B cell (primary cell): ENCODE measurements at regions not wholly inside any gene's neighbourhood (a gene's known extent, or its start where the extent isn't known, plus 50 kb on each side); places are given as distances from the start of the nearest gene placed in this dataset.

ENCODE experiments used
- ATAC-seq: fragments of 200-7000 bp; cut with Tn5 transposase; one replicate; pipeline ENCODE4 v1.10.0; 2021; ENCODE audit warnings: low read depth, mild to moderate bottlenecking, moderate number of reproducible peaks, moderate library complexity
- CTCF ChIA-PET: fragments of 350-600 bp; sonication (Branson Sonifier 250); formaldehyde crosslinking; loops from one replicate; lab custom pipeline; 2021; ENCODE audit warnings: antibody characterized with exemption, inconsistent platforms; lab: Charles Lee
- POLR2A ChIA-PET: fragments of 350-600 bp; sonication (Branson Sonifier 250); formaldehyde crosslinking; loops from one replicate; lab custom pipeline; 2021; ENCODE audit warnings: antibody characterized with exemption; lab: Charles Lee
- DNase-seq: peaks from one replicate; pipeline ENCODE4 v3.0.0; 2013
- H2AFZ ChIP-seq: 2 replicates; pipeline ENCODE4 v1.6.1; 2012; ENCODE audit warnings: mild to moderate bottlenecking, low read depth, low read length; ENCODE audit not compliant: insufficient read depth, poor library complexity, severe bottlenecking
- H3K27ac ChIP-seq, 2 donors: 1 replicate in 1 of 2; 2 replicates in 1 of 2; pipeline ENCODE4 v1.5.1; 2012 to 2013; ENCODE audit warnings: low read length in 2 of 2, mild to moderate bottlenecking in 2 of 2, moderate library complexity in 1 of 2
- H3K27me3 ChIP-seq, 4 experiments: fragments of 200-600 bp in 1 of 4; sonication (generic) in 1 of 4; replicated peaks in 1 of 4; 1 replicate in 2 of 4; 2 replicates in 2 of 4; pipeline versions ENCODE4 v1.6.1 to v1.7.0; 2013 to 2016; ENCODE audit warnings: low read length in 3 of 4, mild to moderate bottlenecking in 2 of 4, mixed read lengths in 1 of 4, moderate library complexity in 1 of 4; ENCODE audit not compliant: insufficient read depth in 4 of 4, control insufficient read depth in 3 of 4; ENCODE audit errors: control extremely low read depth in 1 of 4
- H3K36me3 ChIP-seq, 2 experiments: replicated peaks in 1 of 2; 1 replicate in 1 of 2; 2 replicates in 1 of 2; pipeline versions ENCODE4 v1.6.1 to v1.7.1; 2013; ENCODE audit warnings: low read length in 1 of 2; ENCODE audit not compliant: insufficient read depth in 2 of 2, control insufficient read depth in 1 of 2; ENCODE audit errors: control extremely low read depth in 1 of 2, extremely low read depth in 1 of 2
- H3K4me1 ChIP-seq, 2 donors: fragments of 200-600 bp in 1 of 2; sonication (generic) in 1 of 2; 1 replicate in 1 of 2; 2 replicates in 1 of 2; pipeline versions ENCODE4 v1.5.1 to v1.6.1; 2013 to 2017; ENCODE audit warnings: low read length in 2 of 2; ENCODE audit not compliant: control insufficient read depth in 2 of 2, insufficient read depth in 2 of 2
- H3K4me2 ChIP-seq: replicated peaks from 2 replicates; pipeline ENCODE3; 2012; ENCODE audit warnings: mild to moderate bottlenecking, low read depth, low read length; ENCODE audit not compliant: poor library complexity, severe bottlenecking
- H3K4me3 ChIP-seq, 5 experiments: fragments of 200-600 bp in 1 of 5; sonication (generic) in 1 of 5; 1 replicate in 3 of 5; 2 replicates in 2 of 5; pipeline versions ENCODE4 v1.5.1 to v1.7.0; 2011 to 2016; ENCODE audit warnings: low read length in 4 of 5, mild to moderate bottlenecking in 4 of 5, low read depth in 2 of 5, control low read depth in 1 of 5, moderate library complexity in 1 of 5; ENCODE audit not compliant: insufficient read depth in 1 of 5; ENCODE audit errors: control extremely low read depth in 1 of 5, extremely low read depth in 1 of 5
- H3K79me2 ChIP-seq: fragments of 200-600 bp; sonication (generic); one replicate; pipeline ENCODE4 v1.6.0; 2016; ENCODE audit warnings: low read length; ENCODE audit not compliant: control insufficient read depth, insufficient read depth
- H3K9ac ChIP-seq: fragments of 200-600 bp; sonication (generic); 2 replicates; pipeline ENCODE4 v1.6.1; 2017; ENCODE audit warnings: mild to moderate bottlenecking, low read length, moderate library complexity
- H3K9me3 ChIP-seq, 3 donors: one replicate each; pipeline versions ENCODE4 v1.6.1 to v1.7.1; 2013; ENCODE audit warnings: low read length in 2 of 3; ENCODE audit not compliant: control insufficient read depth in 2 of 3, insufficient read depth in 1 of 3; ENCODE audit errors: control extremely low read depth in 1 of 3
- H4K20me1 ChIP-seq: 2 replicates; pipeline ENCODE4 v1.6.0; 2012; ENCODE audit warnings: mild to moderate bottlenecking, low read length; ENCODE audit not compliant: insufficient read depth, control insufficient read depth, poor library complexity, severe bottlenecking
- H3K27ac Mint-ChIP-seq: one replicate; pipeline ENCODE4 v1.8.0; 2021; ENCODE audit warnings: mixed read lengths
- H3K27me3 Mint-ChIP-seq: one replicate; pipeline ENCODE4 v1.8.0; 2021; ENCODE audit warnings: mixed read lengths
- H3K4me1 Mint-ChIP-seq: one replicate; pipeline ENCODE4 v1.8.0; 2021; ENCODE audit warnings: mixed read lengths
- H3K4me3 Mint-ChIP-seq: one replicate; pipeline ENCODE4 v1.8.0; 2021; ENCODE audit warnings: mixed read lengths
- H3K9me3 Mint-ChIP-seq: one replicate; pipeline ENCODE4 v1.8.0; 2022; ENCODE audit warnings: mixed read lengths; ENCODE audit not compliant: insufficient read depth
- CTCF ChIP-seq: fragments of 200-600 bp; IDR thresholded peaks from one replicate; pipeline ENCODE4 v1.8.0; 2022; ENCODE audit warnings: antibody characterized with exemption, mild to moderate bottlenecking
- EZH2 ChIP-seq: IDR thresholded peaks from 2 replicates; pipeline ENCODE4 v1.6.1; 2012; ENCODE audit warnings: borderline replicate concordance, low read depth, mild to moderate bottlenecking, moderate library complexity, low read length; ENCODE audit not compliant: insufficient read depth, poor library complexity, severe bottlenecking
- WGBS: methylation state at CpG from one replicate; pipeline ENCODE4 v1.1.5; 2013; ENCODE audit warnings: missing lambda C conversion rate; ENCODE audit not compliant: insufficient coverage; 5-methylcytosine and 5-hydroxymethylcytosine counted together
- intact Hi-C: fragments of 100-400 bp; cut with micrococcal nuclease; formaldehyde crosslinking; loops from one replicate; pipeline ENCODE4 v1.10.0; 2022

GRCh38 chr1:239778208-239778813 is 313.4 kb upstream of the FMN2 start:
- no peak overlapping the region for H2AFZ ChIP-seq
- no peaks in the 10 kb centered on the region for H3K9me3 ChIP-seq
- WGBS, result 50% methylated on average over 2 of the region's 6 CpGs
- Mint-ChIP-seq H3K4me3 (no peak overlapping the region), H3K27ac (no peak overlapping the region), H3K4me1 (no peaks in the 10 kb centered on the region), H3K27me3 (no peaks in the 10 kb centered on the region), H3K9me3 (no peaks in the 10 kb centered on the region)
- no peaks in the 10 kb centered on the region for H3K36me3 ChIP-seq
- H3K79me2 ChIP-seq, result no peaks in the 10 kb centered on the region
- CTCF ChIA-PET, result no interaction called here
- H3K27me3 ChIP-seq, result no peaks in the 10 kb centered on the region
- intact Hi-C loops, result no loop called here
- TF ChIP-seq EZH2 (no peak), CTCF (no peak)
- no peak overlapping the region for H3K27ac ChIP-seq
- H3K4me2 ChIP-seq, result no peak overlapping the region
- H3K4me1 ChIP-seq, result no peaks in the 10 kb centered on the region
- POLR2A ChIA-PET, result no interaction called here
- H3K9ac ChIP-seq, result no peak overlapping the region
- no peak for DNase-seq
- H3K4me3 ChIP-seq, result no peak overlapping the region
- ATAC-seq, result no peak
- no peaks in the 10 kb centered on the region for H4K20me1 ChIP-seq

- Histone ChIP-seq H3K9ac (no peak overlapping the region), H3K4me2 (no peak overlapping the region), H3K36me3 (no peaks in the 10 kb centered on the region), H3K27me3 (no peaks in the 10 kb centered on the region), H3K9me3 (no peaks in the 10 kb centered on the region), H3K79me2 (no peaks in the 10 kb centered on the region), H3K4me3 (no peak overlapping the region), H3K27ac (no peak overlapping the region), H4K20me1 (no peaks in the 10 kb centered on the region), H2AFZ (no peak overlapping the region), H3K4me1 (no peaks in the 10 kb centered on the region)
- WGBS, result no CpG with 5 or more reads among the region's 2 CpGs
- CTCF ChIA-PET, result no interaction called here
- no peak for TF ChIP-seq EZH2
- no peak for TF ChIP-seq CTCF
- Mint-ChIP-seq H3K9me3 (no peaks in the 10 kb centered on the region), H3K27me3 (no peaks in the 10 kb centered on the region), H3K4me1 (no peaks in the 10 kb centered on the region), H3K4me3 (no peak overlapping the region), H3K27ac (no peak overlapping the region)
- intact Hi-C loops, result no loop called here
- no peak for ATAC-seq
- POLR2A ChIA-PET, result no interaction called here
- no peak for DNase-seq
These were observed 311.7 kb upstream of the FMN2 start for GRCh38 chr1:239779962-239780361.
